ENCODE measurements at regions not wholly inside any gene's neighbourhood (a gene's known extent, or its start where the extent isn't known, plus 50 kb on each side); places are given as distances from the start of the nearest gene placed in this dataset.

DNA sequence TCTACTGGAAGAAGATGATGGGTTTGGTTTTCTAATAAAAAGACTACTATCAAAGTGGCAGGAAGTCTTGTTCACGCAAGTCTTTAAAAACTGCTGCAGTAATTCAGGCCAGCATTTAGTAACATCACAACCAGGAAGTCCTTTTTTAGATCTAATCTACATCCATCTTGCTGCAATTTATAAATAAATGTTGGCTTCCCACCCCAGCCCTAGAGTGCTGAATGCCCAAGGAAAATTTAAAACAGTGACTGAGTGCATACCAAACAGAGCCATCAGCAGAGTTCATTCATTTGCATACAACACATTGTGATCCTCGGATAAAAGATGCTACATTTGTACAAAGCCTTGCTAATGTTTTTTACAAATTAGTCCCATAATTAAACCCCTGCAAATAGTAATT is 72.1 kb downstream of the PHLDA1 start (continued):
- no peak for TF ChIP-seq ZNF112 (tag by site-specific recombination; IDR thresholded peaks at IDR 0.05)

DNA sequence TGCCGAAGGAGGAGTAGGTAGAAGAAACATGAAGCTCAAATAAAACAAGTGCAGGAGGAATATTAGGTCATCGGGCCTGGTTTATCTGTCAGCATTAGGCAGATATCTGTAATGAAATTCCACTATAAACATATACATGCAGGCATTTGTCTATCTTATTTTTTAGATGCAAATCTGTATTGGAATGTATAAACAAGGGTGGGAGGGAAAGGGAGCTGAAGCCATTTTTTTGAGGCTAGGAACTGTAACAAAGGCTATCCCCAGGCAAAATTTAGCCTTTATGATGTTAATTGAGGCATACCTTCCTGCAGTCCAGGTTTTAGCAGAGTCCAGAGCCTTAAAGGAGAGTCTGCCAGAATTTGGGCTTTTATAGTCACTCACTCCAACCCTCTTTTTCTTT is 72.5 kb downstream of the PHLDA1 start:
- no peak overlapping the region for H3K4me3 ChIP-seq (ENCODE audit: low read depth, low read length)
- ChIA-PET CTCF (no interaction called here), POLR2A (no interaction called here)
- H3K36me3 ChIP-seq (ENCODE audit: control insufficient read depth in 2 of 2, insufficient read depth in 1 of 2, low read length in 2 of 2), result no peaks in the 10 kb centered on the region
- H3K27ac ChIP-seq (ENCODE audit: extremely low read depth, low read depth, low read length), result no peak overlapping the region
- H3K9me3 ChIP-seq (ENCODE audit: control insufficient read depth, insufficient read depth, low read depth, low read length), result no peaks in the 10 kb centered on the region
- H3K4me1 ChIP-seq (ENCODE audit: control insufficient read depth, insufficient read depth, low read length), result no peaks in the 10 kb centered on the region
- TF ChIP-seq SP7 (tag by site-specific recombination; IDR thresholded peaks at IDR 0.05), result no peak
- no peak for TF ChIP-seq ZNF37A (tag by site-specific recombination; IDR thresholded peaks at IDR 0.05)
- no peak for TF ChIP-seq EGR2 (tag by site-specific recombination; IDR thresholded peaks at IDR 0.05; ENCODE audit: low read depth)
- TF ChIP-seq ZBTB8A (tag by site-specific recombination; IDR thresholded peaks at IDR 0.05), result no peak
- no peak for TF ChIP-seq KLF8 (tag by site-specific recombination; IDR thresholded peaks at IDR 0.05)
- no peak for TF ChIP-seq ZNF26 (tag by site-specific recombination; IDR thresholded peaks at IDR 0.05)
- TF ChIP-seq, protein P1, sequence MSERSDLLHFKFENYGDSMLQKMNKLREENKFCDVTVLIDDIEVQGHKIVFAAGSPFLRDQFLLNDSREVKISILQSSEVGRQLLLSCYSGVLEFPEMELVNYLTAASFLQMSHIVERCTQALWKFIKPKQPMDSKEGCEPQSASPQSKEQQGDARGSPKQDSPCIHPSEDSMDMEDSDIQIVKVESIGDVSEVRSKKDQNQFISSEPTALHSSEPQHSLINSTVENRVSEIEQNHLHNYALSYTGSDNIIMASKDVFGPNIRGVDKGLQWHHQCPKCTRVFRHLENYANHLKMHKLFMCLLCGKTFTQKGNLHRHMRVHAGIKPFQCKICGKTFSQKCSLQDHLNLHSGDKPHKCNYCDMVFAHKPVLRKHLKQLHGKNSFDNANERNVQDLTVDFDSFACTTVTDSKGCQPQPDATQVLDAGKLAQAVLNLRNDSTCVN (tag by site-specific recombination; optimal IDR thresholded peaks at IDR 0.05), result no peak
- TF ChIP-seq HOXC10 (CRISPR knock-in tag; IDR thresholded peaks at IDR 0.05), result no peak
- TF ChIP-seq ZNF670 (tag by site-specific recombination; IDR thresholded peaks at IDR 0.05; ENCODE audit: low read depth), result no peak
- no peak for TF ChIP-seq SALL2 (tag by site-specific recombination; IDR thresholded peaks at IDR 0.05; ENCODE audit: borderline replicate concordance)
- no peak for TF ChIP-seq ZNF354C (tag by site-specific recombination; IDR thresholded peaks at IDR 0.05; ENCODE audit: borderline replicate concordance, low read depth)
- TF ChIP-seq ZNF2 (tag by site-specific recombination; IDR thresholded peaks at IDR 0.05), result no peak
- no peak for TF ChIP-seq ZNF398 (tag by site-specific recombination; IDR thresholded peaks at IDR 0.05)
- no peak for TF ChIP-seq ZNF514 (tag by site-specific recombination; IDR thresholded peaks at IDR 0.05)
- TF ChIP-seq, protein P2, sequence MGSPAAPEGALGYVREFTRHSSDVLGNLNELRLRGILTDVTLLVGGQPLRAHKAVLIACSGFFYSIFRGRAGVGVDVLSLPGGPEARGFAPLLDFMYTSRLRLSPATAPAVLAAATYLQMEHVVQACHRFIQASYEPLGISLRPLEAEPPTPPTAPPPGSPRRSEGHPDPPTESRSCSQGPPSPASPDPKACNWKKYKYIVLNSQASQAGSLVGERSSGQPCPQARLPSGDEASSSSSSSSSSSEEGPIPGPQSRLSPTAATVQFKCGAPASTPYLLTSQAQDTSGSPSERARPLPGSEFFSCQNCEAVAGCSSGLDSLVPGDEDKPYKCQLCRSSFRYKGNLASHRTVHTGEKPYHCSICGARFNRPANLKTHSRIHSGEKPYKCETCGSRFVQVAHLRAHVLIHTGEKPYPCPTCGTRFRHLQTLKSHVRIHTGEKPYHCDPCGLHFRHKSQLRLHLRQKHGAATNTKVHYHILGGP (tag by site-specific recombination; IDR thresholded peaks at IDR 0.05), result no peak
- no peak for TF ChIP-seq ZNF121 (tag by site-specific recombination; IDR thresholded peaks at IDR 0.05)

DNA sequence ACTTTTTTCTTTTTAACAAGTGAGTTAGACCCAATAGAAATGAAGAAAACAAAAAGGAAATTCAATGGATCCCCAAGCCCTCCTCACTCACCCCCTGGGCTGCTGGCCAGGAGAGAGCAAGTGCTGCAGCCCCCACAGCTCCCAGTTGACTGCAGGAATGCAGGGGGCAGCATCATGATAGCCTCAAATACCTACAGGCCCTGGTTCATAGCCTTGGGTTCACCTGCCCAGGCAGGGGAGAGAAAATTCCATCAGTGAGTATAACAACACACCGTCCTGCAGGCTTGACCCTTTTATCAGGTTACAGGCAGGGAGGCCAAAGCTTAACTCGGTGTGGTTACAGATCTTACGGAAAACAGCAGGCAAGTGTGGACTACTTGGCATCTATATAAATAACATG is 76.3 kb downstream of the PHLDA1 start:
- ChIA-PET POLR2A (no interaction called here), CTCF (interaction anchor here (0.5 to 0.6 kb wide), 2 partner anchors 71 to 745 kb away, joined by 4 to 7 read pairs; no protein-coding TSS in a partner anchor)
- no peaks in the 10 kb centered on the region; the same call in 1 of the 2 replicates for H3K4me1 ChIP-seq (ENCODE audit: control insufficient read depth, insufficient read depth, low read length)
- TF ChIP-seq ZNF175 (tag by site-specific recombination; IDR thresholded peaks at IDR 0.05), result no peak
- no peak for TF ChIP-seq HOXA7 (CRISPR knock-in tag; IDR thresholded peaks at IDR 0.05; ENCODE audit: borderline replicate concordance)
- no peak for TF ChIP-seq HOXD13 (CRISPR knock-in tag; IDR thresholded peaks at IDR 0.05; ENCODE audit: borderline replicate concordance)
- TF ChIP-seq ZNF48 (tag by site-specific recombination; IDR thresholded peaks at IDR 0.05), result no peak
- no peak for TF ChIP-seq ZNF664 (tag by site-specific recombination; IDR thresholded peaks at IDR 0.05)
- no peak for TF ChIP-seq ATF2 (tag by site-specific recombination; IDR thresholded peaks at IDR 0.05; ENCODE audit: low read depth)
- TF ChIP-seq ZNF624 (tag by site-specific recombination; IDR thresholded peaks at IDR 0.05), result no peak
- no peak for TF ChIP-seq ZNF37A (tag by site-specific recombination; IDR thresholded peaks at IDR 0.05)
- no peak for TF ChIP-seq ZNF449 (tag by site-specific recombination; IDR thresholded peaks at IDR 0.05)
- no peak for TF ChIP-seq ZNF266 (tag by site-specific recombination; IDR thresholded peaks at IDR 0.05; ENCODE audit: low read depth)
- TF ChIP-seq ZNF19 (tag by site-specific recombination; IDR thresholded peaks at IDR 0.05; ENCODE audit: low read depth), result no peak

More for the DNA sequence above, 76.3 kb downstream of the PHLDA1 start:
- no peaks in the 10 kb centered on the region for H3K36me3 ChIP-seq (ENCODE audit: control insufficient read depth in 2 of 2, insufficient read depth in 1 of 2, low read length in 2 of 2)
- H3K4me3 ChIP-seq (ENCODE audit: low read depth, low read length), result no peak overlapping the region
- no peak overlapping the region for H3K27ac ChIP-seq (ENCODE audit: extremely low read depth, low read depth, low read length)
- H3K9me3 ChIP-seq (ENCODE audit: control insufficient read depth, insufficient read depth, low read depth, low read length), result no peaks in the 10 kb centered on the region
